ENCODE measurements at regions not wholly inside any gene's neighbourhood (a gene's known extent, or its start where the extent isn't known, plus 50 kb on each side); places are given as distances from the start of the nearest gene placed in this dataset.

DNA sequence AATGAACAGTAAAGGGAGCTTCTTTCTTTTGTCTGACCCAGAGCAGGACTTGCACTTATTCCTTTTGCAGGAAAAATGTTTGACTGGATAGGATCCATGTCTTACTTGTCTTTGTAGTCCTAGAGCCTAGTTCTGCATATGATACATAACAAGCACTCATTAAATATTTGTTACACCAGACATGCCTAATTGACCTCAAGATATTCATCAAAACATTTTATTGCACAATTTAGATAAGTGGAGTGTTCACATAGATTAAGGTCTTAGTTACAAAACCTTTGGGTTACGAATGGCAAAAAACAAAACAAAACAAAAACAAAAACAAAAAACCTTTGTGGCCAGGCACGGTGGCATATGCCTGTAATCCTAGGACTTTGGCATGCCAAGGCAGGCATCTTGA lies 735.8 kb upstream of the NRSN1 start:
- Mint-ChIP-seq H3K27ac (no peak overlapping the region), H3K36me3 (no peaks in the 10 kb centered on the region), H3K27me3 (ENCODE audit: low read depth in 3 of 3) (no peaks in the 10 kb centered on the region)

DNA sequence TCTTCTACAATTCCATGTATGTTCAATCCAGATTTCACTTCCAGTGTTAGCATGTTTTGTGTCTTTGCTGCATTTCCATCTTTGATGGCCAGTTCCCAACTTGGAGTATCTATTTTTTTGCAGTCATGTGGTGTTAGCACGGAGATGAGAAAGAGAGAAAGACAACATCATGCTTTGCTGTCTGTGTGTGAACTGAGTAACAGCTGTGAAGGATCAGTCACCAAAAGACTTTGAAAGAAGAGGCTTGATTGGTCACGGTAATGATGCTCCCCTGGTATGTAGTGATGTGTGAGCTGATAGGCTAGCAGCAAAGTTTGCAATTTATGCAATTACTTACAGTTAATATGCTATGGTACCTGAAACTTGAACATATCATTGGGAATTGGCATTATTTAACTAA lies 731.3 kb upstream of the NRSN1 start:
- Mint-ChIP-seq H3K27me3 (ENCODE audit: low read depth in 3 of 3) (no peaks in the 10 kb centered on the region), H3K4me1 (no peaks in the 10 kb centered on the region), H3K36me3 (no peaks in the 10 kb centered on the region), H3K9me3 (peaks cover 1 to 15% (median 11%) of the 10 kb centered on the region in 6 donors), H3K4me3 (no peak overlapping the region), H3K27ac (no peak overlapping the region)
- no peak for DNase-seq

More for the DNA sequence above, 735.8 kb upstream of the NRSN1 start:
- no peaks in the 10 kb centered on the region for H3K4me1 Mint-ChIP-seq
- peaks cover 1 to 30% (median 10%) of the 10 kb centered on the region in 6 donors for H3K9me3 Mint-ChIP-seq
- DNase-seq: no peak
- no peak overlapping the region for H3K4me3 Mint-ChIP-seq

DNA sequence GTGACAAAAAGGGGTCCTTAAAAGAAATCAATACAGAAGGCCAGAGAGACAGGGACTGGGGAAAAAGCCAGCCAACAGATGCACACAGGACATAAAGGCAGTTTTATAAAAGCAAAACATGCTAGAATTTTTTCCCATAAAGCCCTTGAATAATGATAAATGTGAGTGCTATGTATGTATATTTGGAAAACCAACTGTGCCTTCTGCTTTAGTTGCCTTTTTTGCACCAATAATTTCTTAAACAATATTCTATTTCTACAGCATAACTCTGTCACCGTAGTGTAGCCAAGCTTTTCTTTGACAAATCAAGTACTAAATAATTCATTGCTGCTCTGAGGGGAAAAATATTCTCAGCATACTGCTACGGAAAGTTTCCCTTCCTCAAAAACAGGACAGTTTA lies 730.6 kb upstream of the NRSN1 start:
- Mint-ChIP-seq H3K4me3 (no peak overlapping the region), H3K4me1 (no peaks in the 10 kb centered on the region), H3K36me3 (no peaks in the 10 kb centered on the region), H3K27me3 (ENCODE audit: low read depth in 3 of 3) (no peaks in the 10 kb centered on the region), H3K27ac (no peak overlapping the region), H3K9me3 (peaks cover 0 to 12% (median 8%) of the 10 kb centered on the region in 6 donors)
- no peak for DNase-seq

DNA sequence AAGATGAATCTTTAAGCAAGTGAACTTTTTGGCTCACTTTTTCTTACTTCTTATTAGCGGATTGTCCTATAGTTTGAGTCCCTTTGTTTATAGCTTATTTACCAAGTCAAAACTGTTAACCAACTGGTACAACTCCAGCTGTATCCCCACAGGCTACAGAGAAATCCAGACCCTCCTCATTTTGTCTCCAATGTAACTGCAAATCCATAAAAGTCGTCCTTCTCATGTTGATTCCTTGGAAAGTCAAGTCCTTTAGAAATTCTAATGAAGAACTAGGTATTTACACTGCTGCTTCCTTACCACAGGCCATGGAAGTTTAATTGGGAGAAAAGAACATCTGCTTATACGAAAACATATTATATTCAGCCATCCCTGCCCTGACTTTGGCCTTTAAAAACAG lies 729.1 kb upstream of the NRSN1 start:
- Mint-ChIP-seq H3K4me3 (no peak overlapping the region), H3K36me3 (no peaks in the 10 kb centered on the region), H3K4me1 (no peaks in the 10 kb centered on the region), H3K27me3 (ENCODE audit: low read depth in 3 of 3) (no peaks in the 10 kb centered on the region), H3K9me3 (peaks cover 0 to 8% (median 5%) of the 10 kb centered on the region in 6 donors), H3K27ac (no peak overlapping the region)
- DNase-seq: no peak

DNA sequence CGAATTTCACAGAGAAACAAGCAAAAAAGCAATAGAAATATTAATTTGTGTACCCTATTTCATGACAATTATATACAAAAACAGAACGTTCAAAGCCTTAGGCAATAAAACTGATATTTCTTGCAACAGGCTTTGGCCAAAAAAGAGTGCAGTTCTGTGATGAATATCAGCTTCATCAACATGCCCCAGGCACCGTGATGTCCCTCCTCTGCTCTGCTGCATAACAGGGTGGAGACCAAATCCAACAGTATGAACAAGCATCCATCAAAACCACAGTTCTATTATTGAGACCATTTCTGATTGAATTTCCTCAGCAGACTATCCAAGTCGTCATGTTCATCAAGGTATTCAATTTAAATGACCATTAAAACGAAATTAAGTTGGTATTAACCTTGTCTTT lies 722.6 kb upstream of the NRSN1 start:
- no peak overlapping the region for H3K4me3 Mint-ChIP-seq
- H3K9me3 Mint-ChIP-seq: peaks cover 0 to 19% (median 3%) of the 10 kb centered on the region in 6 donors
- H3K4me1 Mint-ChIP-seq: no peaks in the 10 kb centered on the region
- no peaks in the 10 kb centered on the region for H3K27me3 Mint-ChIP-seq (ENCODE audit: low read depth in 3 of 3)
- H3K27ac Mint-ChIP-seq: no peak overlapping the region
- no peak for DNase-seq
- no peaks in the 10 kb centered on the region for H3K36me3 Mint-ChIP-seq

DNA sequence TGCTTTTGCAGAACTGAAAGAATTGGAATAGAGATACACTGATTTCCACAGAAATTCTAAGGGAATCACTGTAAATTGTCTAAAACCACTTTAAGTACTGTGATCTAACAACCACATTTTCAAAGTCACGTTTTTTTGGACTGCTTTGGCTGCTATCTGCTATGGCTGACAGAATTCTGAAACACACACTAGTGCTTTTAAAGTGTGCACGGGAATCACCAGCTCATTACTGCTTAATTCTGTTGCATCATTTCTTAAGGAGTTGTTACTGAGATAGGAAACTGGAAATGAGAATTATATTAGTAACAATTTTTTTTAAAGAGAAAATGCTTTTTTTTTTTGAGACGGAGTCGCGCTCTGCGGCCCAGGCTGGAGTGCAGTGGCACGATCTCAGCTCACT lies 716.5 kb upstream of the NRSN1 start:
- Mint-ChIP-seq H3K4me1 (no peaks in the 10 kb centered on the region), H3K27ac (no peak overlapping the region), H3K36me3 (peaks cover 0 to 7% (median 0%) of the 10 kb centered on the region in 3 donors), H3K27me3 (ENCODE audit: low read depth in 3 of 3) (no peaks in the 10 kb centered on the region), H3K9me3 (peaks cover 0 to 23% (median 3%) of the 10 kb centered on the region in 6 donors), H3K4me3 (no peak overlapping the region)
- DNase-seq: no peak

DNA sequence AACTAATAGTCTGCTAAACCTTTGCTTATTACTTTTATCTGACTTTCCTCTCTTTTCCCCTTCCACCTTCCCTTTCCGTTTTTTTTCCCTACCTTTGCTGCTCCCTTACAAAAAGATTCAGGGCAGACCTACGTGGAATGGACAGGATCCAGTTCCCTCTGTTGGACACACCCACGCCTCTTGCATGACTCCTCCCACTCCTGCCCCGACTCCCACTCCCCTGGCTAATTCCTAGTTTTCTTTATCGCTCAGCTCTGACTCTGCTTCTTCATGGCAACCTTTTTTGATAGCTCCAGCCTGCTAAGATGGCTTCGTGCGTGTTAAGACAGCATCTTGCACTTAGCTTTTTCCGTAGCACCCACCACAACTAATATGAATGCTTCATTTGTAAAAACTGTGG lies 715.6 kb upstream of the NRSN1 start:
- Mint-ChIP-seq H3K27me3 (ENCODE audit: low read depth in 3 of 3) (no peaks in the 10 kb centered on the region), H3K4me1 (no peaks in the 10 kb centered on the region), H3K27ac (no peak overlapping the region), H3K9me3 (peaks cover 0 to 27% (median 3%) of the 10 kb centered on the region in 6 donors), H3K36me3 (peaks cover 0 to 7% (median 0%) of the 10 kb centered on the region in 3 donors), H3K4me3 (no peak overlapping the region)
- no peak for DNase-seq

DNA sequence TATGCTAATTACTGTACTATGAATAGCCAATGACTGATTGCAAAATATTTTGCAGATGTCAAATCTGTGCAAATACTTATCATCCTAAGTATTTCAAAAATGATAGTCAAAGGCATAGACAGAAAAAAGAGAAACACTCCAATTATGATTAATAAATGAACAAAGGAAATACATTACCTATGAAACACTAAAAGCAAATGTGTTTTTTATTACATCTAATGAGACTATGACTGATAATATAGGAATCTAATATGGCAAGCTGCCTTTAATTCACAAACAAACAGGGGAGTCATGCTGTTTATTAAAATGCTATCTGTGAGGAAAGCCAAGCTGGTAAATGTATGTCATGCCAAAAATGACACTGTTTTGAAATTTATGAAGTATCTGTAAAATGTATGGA lies 713.2 kb upstream of the NRSN1 start:
- Mint-ChIP-seq H3K27me3 (ENCODE audit: low read depth in 3 of 3) (no peaks in the 10 kb centered on the region), H3K4me1 (no peaks in the 10 kb centered on the region), H3K27ac (no peak overlapping the region), H3K9me3 (peaks cover 0 to 29% (median 4%) of the 10 kb centered on the region in 6 donors), H3K4me3 (no peak overlapping the region), H3K36me3 (peaks cover 0 to 7% (median 0%) of the 10 kb centered on the region in 3 donors)
- DNase-seq: no peak

DNA sequence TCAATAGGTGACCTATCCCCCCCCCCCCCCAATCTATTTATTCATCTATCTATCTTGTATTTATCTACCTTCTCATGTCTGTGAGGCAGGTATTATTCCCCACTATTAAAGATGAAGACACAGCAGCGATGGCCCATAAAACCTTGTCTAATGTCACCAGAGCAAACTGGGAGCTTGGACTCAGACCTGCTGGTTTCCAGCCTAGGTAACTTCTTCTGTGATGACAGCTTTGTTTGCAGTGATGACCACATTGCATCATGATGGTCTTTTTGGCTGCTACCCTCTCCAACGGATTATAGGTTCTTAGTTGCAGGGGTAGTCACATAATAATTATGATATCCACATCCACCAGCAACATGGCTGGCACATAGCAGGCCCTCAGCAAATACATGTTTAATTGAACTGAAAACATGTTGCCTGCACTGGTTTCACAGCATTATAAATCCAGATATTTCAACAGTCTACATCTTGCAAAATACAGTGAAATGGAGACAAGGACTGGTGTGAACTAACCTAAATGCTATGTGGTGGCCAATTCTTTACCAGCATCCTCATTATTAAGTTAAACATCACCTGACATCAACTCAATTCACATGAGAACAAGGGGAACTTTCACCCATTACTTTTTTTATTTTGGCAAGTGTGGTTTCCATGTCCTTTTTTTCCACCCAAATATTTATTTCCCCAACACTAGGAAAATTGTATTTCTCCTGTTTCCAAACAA lies 712.5 kb upstream of the NRSN1 start:
- Mint-ChIP-seq H3K27ac (no peak overlapping the region), H3K9me3 (peaks cover 0 to 22% (median 4%) of the 10 kb centered on the region in 6 donors), H3K4me1 (no peaks in the 10 kb centered on the region), H3K36me3 (peaks cover 0 to 7% (median 0%) of the 10 kb centered on the region in 3 donors), H3K4me3 (no peak overlapping the region), H3K27me3 (ENCODE audit: low read depth in 3 of 3) (no peaks in the 10 kb centered on the region)
- no peak for DNase-seq

DNA sequence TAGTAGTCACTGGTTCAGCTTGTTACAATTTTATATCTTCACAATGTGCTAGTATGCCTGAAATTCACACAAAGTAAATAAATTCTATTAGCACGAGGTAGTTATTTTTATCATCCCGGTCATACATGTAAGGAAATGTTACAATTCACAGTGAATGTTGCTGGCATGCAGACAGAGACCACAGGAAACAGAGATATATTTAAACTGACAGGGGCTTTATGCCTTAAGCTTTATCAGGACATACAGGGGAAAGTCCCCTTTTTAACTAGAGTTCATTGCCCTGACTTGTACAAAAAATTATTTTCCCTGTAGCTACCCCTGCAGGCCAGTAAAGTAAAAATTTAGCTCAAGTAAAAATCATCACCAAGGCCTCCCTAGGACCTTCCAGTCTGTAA lies 712.0 kb upstream of the NRSN1 start:
- no peak for DNase-seq
- no peak overlapping the region for H3K27ac Mint-ChIP-seq
- H3K4me1 Mint-ChIP-seq: no peaks in the 10 kb centered on the region
- H3K27me3 Mint-ChIP-seq (ENCODE audit: low read depth in 3 of 3): no peaks in the 10 kb centered on the region
- H3K9me3 Mint-ChIP-seq: peaks cover 0 to 20% (median 4%) of the 10 kb centered on the region in 6 donors
- no peak overlapping the region for H3K4me3 Mint-ChIP-seq
- peaks cover 0 to 7% (median 0%) of the 10 kb centered on the region in 3 donors for H3K36me3 Mint-ChIP-seq

DNA sequence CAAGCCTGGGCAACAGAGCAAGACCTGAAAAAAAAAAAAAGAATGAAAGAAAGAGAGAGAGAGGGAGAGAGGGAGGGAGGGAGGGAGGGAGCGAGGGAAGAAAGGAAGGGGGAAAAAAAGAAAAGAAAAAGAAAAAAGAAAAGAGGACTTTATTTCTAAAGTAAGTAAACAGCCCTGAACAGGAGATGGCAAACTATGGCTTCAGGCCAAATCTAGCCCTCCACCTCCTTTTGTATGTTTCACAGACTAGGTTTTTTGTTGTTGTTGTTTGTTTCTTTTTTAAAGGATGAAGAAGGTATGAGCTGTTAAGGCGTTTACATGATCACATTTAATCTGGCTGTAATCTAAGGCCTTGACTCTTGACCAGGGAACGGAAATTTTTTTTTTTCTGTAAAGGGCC lies 711.1 kb upstream of the NRSN1 start:
- H3K27ac Mint-ChIP-seq: no peak overlapping the region
- H3K27me3 Mint-ChIP-seq (ENCODE audit: low read depth in 3 of 3): no peaks in the 10 kb centered on the region
- H3K9me3 Mint-ChIP-seq: peaks cover 0 to 20% (median 4%) of the 10 kb centered on the region in 6 donors
- no peaks in the 10 kb centered on the region for H3K4me1 Mint-ChIP-seq
- H3K4me3 Mint-ChIP-seq: no peak overlapping the region
- no peak for DNase-seq
- peaks cover 0 to 7% (median 0%) of the 10 kb centered on the region in 3 donors for H3K36me3 Mint-ChIP-seq

DNA sequence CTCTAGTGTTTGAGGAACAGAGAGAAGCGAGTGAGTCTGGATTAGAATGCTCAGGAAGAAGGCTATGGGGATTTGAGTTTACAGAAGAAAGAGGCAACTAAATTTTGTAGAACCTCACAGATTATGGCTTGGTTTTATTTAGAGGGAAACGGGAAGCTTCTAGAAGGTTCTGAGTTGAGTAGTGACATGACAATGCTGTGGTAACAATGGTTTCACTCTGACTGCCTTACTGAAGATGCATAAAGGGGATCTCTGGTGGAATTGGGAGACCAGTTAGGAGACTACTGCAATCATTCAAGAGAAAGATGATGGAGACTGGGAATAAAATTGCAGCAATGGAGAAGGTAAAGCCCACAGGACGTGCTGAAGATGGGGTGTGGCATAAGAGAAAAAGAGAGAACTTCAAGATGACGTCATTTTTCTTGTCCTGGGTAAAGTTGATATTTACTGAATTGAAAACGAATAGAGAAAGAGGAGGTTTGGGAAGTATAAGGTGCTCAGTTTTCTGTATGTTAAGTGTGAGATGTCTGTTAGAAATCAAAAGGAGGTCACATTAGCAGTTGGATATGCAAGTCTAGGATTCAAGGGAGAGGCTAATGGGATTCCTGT lies 710.1 kb upstream of the NRSN1 start:
- Mint-ChIP-seq H3K27me3 (ENCODE audit: low read depth in 3 of 3) (no peaks in the 10 kb centered on the region), H3K4me1 (no peaks in the 10 kb centered on the region), H3K27ac (no peak overlapping the region), H3K4me3 (no peak overlapping the region), H3K36me3 (peaks cover 0 to under 1% (median 0%) of the 10 kb centered on the region in 3 donors), H3K9me3 (peaks cover 0 to 15% (median 2%) of the 10 kb centered on the region in 6 donors)
- DNase-seq: no peak

DNA sequence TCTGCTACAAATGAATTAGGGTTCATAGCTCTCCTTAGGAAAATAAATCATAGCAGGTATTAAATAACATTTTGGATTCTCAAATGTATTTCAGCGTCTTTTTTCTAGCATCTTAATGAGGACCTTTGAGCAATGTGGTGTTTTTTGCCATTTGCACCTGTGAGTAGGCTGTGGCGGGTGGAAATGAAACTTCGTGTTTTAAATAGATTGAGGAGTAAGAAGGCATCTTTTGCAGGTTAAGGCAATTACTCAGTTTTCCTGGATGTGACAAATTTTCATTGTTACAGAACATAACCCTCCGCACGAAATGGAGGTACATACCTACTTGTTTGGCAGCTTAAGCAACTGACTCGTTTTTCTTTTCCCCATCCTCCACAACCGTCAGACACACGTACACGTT lies 708.9 kb upstream of the NRSN1 start:
- H3K27me3 Mint-ChIP-seq (ENCODE audit: low read depth in 3 of 3): no peaks in the 10 kb centered on the region
- H3K4me3 Mint-ChIP-seq: no peak overlapping the region
- no peaks in the 10 kb centered on the region for H3K36me3 Mint-ChIP-seq

DNA sequence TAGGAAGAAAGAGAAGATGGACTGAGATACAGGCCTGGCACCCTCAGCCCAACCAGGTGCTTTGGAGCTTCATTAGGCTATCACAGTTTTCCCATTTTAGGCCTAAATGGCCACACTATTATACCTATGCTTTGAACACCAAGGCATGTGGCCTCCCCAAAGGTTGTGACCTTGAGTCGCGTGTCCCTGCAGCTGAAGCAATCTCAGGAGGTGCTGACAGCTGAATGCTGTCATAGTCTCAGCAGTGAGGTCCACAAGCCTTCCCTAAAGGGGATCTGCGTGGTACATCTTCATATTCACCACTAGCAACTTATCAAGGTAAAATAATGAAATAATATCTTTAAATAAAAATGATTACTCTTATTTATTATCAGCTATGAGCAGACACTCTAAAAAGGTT lies 707.9 kb upstream of the NRSN1 start:
- Mint-ChIP-seq H3K4me3 (no peak overlapping the region), H3K36me3 (no peaks in the 10 kb centered on the region), H3K4me1 (no peaks in the 10 kb centered on the region), H3K27ac (no peak overlapping the region), H3K9me3 (peaks cover 0 to 22% (median 4%) of the 10 kb centered on the region in 6 donors), H3K27me3 (ENCODE audit: low read depth in 3 of 3) (no peaks in the 10 kb centered on the region)
- DNase-seq: no peak

More for the DNA sequence above, 708.9 kb upstream of the NRSN1 start:
- H3K9me3 Mint-ChIP-seq: peaks cover 0 to 18% (median 3%) of the 10 kb centered on the region in 6 donors
- no peak overlapping the region for H3K27ac Mint-ChIP-seq
- DNase-seq: no peak
- H3K4me1 Mint-ChIP-seq: no peaks in the 10 kb centered on the region

Data from immature natural killer cell (primary cell).